ENCODE measurements at regions not wholly inside any gene's neighbourhood (a gene's known extent, or its start where the extent isn't known, plus 50 kb on each side); places are given as distances from the start of the nearest gene placed in this dataset.

GRCh38 chr18:78586586-78586985 lies 393.0 kb upstream of the SALL3 start:
- POLR2A ChIA-PET, result no interaction called here
- CTCF ChIA-PET, result no interaction called here

- POLR2A ChIA-PET, result no interaction called here
- CTCF ChIA-PET, result no interaction called here
Measured at GRCh38 chr18:78587096-78587495, 392.5 kb upstream of the SALL3 start.

- POLR2A ChIA-PET, result no interaction called here
- CTCF ChIA-PET, result no interaction called here
Measured at GRCh38 chr18:78587626-78588600, 391.7 kb upstream of the SALL3 start.

- ChIA-PET CTCF (no interaction called here), POLR2A (no interaction called here)
Measured at GRCh38 chr18:78589916-78590437, 389.6 kb upstream of the SALL3 start.

GRCh38 chr18:78595453-78595852 lies 384.2 kb upstream of the SALL3 start:
- ChIA-PET CTCF (no interaction called here), POLR2A (no interaction called here)

DNA sequence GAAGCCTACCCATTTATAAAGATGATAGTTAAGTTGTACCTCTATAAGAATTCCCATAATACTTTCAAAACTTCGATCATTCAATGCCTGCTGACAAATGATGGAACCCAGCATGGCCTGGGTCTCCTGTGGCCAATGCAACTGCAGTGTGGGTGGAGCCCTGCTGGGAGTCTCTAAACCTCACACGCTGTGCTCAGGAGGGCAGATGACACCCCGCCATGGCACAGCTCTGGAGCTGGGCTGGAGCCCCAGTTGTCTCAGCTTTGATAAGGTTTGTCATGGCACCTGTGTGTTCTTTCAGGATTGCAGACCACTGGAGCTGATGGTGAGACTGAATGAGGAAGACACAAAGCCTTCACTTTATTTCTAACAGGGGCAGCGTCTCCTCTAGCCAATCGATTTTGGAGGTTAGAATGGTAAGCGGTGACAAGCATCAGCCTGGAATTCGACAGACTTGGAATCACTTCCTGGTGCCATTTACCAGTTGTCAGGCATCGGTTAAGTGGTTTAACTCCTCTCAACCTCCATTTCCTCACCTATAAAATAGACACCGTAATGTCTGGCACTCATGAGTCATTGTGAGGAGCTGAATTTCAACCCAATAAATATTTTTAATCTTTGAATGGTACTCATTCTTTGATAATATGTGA lies 383.6 kb upstream of the SALL3 start:
- CTCF ChIA-PET, result no interaction called here
- POLR2A ChIA-PET, result no interaction called here

DNA sequence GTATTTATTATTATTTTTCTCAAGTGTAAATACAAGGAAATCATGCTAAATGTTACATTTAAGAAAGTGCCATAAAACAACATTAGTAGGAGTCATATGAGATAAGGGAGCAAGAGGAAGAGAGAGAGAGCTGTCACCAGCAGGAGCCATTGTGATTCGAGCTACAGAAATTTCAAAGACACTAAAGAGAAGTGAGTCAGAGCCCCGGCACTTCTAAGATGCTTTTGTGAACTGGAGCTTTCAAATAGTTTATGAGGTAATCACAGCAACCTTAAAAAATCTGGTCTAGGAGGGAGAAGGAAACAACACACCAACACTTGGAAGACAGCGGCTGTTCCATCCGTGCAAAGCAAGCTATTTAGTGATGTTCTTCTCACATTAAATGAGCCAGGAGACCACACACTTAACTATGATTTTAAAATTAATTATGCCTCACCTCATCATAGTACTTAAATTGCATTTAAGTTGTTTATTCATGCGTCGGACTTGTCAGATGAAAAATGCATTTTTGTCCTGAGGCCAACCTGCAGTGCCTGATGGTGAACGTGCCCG lies 382.7 kb upstream of the SALL3 start:
- ChIA-PET POLR2A (no interaction called here), CTCF (no interaction called here)

DNA sequence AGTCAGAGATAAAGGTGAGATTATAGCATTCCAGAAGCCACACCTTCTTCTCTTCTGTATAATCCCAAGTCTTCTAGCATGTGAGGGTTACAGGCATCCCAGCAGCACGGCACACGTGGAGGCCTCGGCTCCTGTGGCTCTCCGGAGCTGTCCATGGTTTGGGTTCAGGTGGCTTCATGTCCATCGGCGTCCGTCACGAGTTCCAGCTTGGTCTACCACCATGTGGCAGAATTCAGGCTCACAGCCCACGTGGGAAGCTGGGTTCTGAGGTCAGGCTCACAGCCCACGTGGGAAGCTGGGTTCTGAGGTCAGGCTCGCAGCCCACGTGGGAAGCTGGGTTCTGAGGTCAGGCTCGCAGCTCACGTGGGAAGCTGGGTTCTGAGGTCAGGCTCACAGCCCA lies 378.3 kb upstream of the SALL3 start:
- CTCF ChIA-PET, result no interaction called here
- POLR2A ChIA-PET, result no interaction called here

DNA sequence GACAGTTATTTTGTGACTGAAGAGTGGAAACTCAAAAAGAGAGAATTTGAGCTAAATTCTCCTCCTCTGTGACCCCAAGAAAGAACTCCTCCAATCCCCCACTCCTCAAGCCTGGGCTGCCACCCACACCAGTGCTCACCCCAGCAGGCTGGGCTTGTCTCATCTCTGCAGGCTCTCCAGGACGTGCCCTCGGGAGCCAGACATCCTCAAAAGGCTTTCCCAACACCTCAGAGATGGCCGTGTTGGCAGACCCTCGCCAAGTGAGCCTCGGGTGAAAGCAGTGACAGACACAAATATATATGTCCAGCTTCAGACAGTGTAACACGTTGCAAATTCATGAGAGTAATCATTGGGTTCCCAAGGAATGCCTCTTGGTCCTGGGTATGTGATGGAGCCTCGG lies 377.7 kb upstream of the SALL3 start:
- ChIA-PET CTCF (no interaction called here), POLR2A (no interaction called here)

DNA sequence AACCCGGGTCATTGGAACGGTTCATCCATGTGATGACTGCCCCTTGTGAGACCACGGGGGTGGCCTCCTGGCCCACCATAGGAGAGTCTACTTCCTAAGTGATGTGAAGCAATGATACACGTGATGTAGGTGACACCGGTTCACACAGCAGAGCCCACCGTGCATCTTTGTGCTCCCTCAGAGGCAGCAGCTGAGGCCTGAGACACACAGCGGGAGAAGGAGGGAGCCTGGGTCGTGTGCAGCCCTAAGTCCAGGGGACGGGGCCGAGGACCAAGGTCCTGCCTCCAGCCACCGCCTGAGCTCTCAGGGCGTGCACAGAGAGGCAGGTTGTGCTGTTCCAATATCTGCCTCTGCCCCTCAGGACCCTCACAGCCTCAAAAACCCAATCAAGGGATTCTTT lies 377.2 kb upstream of the SALL3 start:
- POLR2A ChIA-PET, result no interaction called here

GRCh38 chr18:78603102-78603983 lies 376.3 kb upstream of the SALL3 start:
- ChIA-PET CTCF (no interaction called here), POLR2A (no interaction called here)

More for the DNA sequence above, 377.2 kb upstream of the SALL3 start:
- CTCF ChIA-PET, result no interaction called here

GRCh38 chr18:78605255-78605654 lies 374.4 kb upstream of the SALL3 start:
- ChIA-PET CTCF (no interaction called here), POLR2A (no interaction called here)

DNA sequence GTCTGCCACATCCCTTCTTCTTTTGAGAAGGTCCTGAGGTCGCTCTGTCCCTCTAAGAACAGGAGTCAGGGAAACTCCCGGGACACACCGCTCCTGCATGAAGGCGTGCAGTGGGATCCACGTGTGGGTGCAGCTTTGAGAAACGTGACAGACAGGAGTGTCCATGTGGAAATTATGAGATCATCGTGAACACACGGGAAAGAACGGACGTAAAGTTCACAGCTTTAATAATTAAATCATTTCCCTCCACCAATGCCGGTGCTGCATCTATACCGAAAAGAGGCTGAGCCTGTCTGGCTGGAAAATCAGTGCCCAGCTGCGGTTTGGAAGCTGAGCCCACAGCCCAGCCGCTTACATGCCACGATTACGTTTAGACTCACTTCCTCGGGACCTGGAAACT lies 372.4 kb upstream of the SALL3 start:
- ChIA-PET POLR2A (no interaction called here), CTCF (no interaction called here)

DNA sequence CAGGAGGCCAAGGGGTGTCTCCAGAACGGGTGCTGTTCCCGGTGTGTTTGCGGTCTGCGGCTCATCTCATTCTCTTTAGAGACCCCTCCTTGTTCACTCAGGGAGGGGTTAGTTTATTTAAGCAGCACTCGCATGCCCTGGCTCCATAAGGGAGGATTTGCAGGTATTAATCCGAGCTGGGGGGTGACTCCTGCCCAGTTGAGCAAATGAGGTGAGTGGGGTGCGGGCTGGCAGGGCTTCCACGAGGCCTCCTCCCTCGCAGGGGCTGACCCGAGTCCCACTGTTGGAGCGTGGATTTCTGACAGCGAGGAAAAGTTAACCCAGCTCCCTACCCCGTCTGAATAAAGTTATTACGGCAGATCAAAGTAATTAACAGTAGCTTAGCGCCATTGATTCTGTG lies 371.8 kb upstream of the SALL3 start:
- ChIA-PET POLR2A (no interaction called here), CTCF (no interaction called here)

DNA sequence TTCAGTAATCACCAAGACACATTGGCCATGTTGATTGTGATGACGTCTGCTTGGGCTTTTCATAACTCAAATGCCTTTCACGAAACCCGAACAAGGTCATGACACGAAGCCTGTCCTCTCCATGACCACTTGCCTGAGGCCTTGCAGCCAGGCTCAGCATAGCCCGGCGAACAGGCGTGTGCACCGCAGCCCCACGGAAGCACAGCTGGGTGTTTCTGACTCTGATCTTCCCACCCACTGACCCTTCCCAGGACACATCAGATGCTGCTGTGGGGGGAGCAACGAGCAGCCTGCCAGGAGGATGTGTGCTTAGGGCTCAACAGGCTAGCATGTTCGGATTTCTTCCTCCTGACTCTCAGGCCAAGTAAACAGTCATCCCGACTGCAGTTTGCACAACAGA lies 369.4 kb upstream of the SALL3 start:
- ChIA-PET POLR2A (no interaction called here), CTCF (no interaction called here)

DNA sequence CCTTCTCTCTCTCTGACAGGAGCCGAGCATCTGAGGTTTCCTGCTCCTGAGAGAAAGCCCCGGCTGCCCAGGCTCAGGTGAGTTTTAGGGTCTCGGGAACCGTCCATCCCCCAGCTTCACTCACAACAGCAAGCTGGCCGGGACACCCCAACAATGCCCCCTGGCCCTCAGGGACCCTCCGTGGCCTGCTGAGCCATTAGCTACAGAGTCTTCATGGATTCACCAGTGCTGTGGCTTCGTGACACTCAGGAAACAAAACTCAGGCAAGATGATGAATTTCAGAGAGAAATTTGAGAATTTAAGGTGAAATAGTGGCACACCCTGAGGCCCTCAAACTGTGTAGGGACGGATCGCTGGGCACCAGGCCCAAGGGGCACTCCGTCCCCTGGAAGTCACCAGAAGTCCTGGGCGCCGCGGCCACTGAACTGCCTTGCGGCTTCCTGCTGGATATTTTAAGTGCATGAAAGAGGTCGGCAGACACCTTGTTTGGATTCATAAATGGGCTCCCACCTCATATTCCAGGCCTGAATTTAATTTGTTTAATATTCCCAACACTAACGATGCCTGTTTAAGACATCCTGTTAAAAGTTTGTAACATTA lies 368.3 kb upstream of the SALL3 start:
- CTCF ChIA-PET, result no interaction called here
- POLR2A ChIA-PET, result no interaction called here

GRCh38 chr18:78611869-78612268 lies 367.7 kb upstream of the SALL3 start:
- ChIA-PET POLR2A (no interaction called here), CTCF (no interaction called here)

- ChIA-PET POLR2A (no interaction called here), CTCF (no interaction called here)
Measured at GRCh38 chr18:78612318-78612717, 367.3 kb upstream of the SALL3 start.

- ChIA-PET CTCF (no interaction called here), POLR2A (no interaction called here)
Measured at GRCh38 chr18:78612801-78613200, 366.8 kb upstream of the SALL3 start.

DNA sequence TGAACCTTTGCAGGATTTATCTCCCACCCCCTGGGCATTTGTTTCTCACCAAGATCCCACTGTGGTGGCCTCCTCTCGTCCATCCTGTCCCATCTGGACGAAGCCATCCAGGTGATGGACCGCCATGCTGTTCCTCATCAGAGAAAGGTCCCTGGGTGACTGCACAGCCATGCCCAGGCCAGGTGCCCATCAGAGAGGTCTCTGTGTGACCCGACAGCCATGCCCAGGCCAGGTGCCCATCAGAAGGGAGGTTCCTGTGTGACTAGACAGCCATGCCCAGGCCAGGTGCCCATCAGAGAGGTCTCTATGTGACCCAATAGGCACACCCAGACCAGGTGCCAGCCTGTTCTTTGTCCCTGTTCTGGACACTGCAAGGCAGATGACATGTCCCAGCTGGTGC lies 360.9 kb upstream of the SALL3 start:
- POLR2A ChIA-PET, result no interaction called here

More for the DNA sequence above, 360.9 kb upstream of the SALL3 start:
- CTCF ChIA-PET, result no interaction called here
